ENCODE measurements at regions not wholly inside any gene's neighbourhood (a gene's known extent, or its start where the extent isn't known, plus 50 kb on each side); places are given as distances from the start of the nearest gene placed in this dataset.

DNA sequence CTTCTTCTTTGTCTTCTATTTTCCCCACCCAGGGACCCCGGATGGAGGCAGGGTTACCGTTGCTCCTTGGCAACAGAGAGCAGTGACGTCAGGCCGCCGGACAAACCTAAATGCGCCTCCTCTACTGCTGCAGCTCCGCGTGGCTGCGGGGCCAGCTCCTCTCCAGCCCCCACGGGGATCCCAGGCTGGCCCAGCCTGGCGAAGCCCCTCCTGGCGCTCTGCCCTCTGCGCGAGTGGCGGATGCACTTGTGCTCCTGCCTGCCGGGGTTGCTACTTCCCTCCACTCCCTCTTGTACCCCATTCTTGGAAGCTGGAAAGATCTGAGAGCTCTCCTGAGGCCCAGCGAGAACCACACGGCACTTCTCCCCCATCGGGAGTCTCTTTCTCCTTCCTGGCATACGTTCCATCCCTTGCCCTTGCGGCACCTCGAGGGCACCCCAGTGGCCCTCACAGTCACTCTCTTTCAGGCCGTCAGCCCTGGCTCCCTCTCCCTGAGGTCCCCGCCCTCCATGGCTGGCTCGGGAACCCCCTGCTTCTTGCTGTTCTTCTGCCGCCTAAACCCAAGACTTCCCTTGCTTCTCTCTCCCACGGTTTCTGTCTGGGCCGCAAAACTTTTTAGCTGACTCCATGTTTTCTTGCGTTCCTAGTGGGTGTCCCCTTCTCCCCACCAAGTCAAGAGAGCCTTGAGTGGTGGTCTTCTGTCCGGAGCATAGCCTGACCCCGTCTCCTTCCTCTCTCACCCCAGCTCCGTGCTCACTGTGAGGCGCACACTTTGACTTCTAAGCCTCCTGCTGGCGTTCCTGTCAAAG is 121.7 kb downstream of the PAPOLA start:
- TF ChIP-seq, protein P1, sequence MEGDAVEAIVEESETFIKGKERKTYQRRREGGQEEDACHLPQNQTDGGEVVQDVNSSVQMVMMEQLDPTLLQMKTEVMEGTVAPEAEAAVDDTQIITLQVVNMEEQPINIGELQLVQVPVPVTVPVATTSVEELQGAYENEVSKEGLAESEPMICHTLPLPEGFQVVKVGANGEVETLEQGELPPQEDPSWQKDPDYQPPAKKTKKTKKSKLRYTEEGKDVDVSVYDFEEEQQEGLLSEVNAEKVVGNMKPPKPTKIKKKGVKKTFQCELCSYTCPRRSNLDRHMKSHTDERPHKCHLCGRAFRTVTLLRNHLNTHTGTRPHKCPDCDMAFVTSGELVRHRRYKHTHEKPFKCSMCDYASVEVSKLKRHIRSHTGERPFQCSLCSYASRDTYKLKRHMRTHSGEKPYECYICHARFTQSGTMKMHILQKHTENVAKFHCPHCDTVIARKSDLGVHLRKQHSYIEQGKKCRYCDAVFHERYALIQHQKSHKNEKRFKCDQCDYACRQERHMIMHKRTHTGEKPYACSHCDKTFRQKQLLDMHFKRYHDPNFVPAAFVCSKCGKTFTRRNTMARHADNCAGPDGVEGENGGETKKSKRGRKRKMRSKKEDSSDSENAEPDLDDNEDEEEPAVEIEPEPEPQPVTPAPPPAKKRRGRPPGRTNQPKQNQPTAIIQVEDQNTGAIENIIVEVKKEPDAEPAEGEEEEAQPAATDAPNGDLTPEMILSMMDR (IDR thresholded peaks at IDR 0.05): no peak
- TF ChIP-seq POLR2AphosphoS5 (IDR thresholded peaks at IDR 0.05) (no peak), POLR2A (IDR thresholded peaks at IDR 0.05) (no peak)
